DOHH2 (cell line): ENCODE measurements at regions not wholly inside any gene's neighbourhood (a gene's known extent, or its start where the extent isn't known, plus 50 kb on each side); places are given as distances from the start of the nearest gene placed in this dataset.
"Not testable (repeated sequence)": the region's sequence is repeated elsewhere in the genome, so short reads cannot be mapped to it uniquely, and the experiment has no call there.

Experiments
- H3F3A ChIP-seq: fragments of 200-600 bp; sonication (generic), shearing (Covaris generic); 2 replicates; pipeline ENCODE4 v1.6.0; 2016; ENCODE audit warnings: antibody characterized with exemption, mild to moderate bottlenecking; ENCODE audit not compliant: control insufficient read depth, insufficient read depth
- H3K27ac ChIP-seq: fragments of 200-600 bp; sonication (generic); 2 replicates; pipeline ENCODE4 v1.5.1; 2014; ENCODE audit warnings: low read depth, mild to moderate bottlenecking, low read length, moderate library complexity
- H3K27me3 ChIP-seq: fragments of 200-600 bp; sonication (generic); 2 replicates; pipeline ENCODE4 v1.6.1; 2014; ENCODE audit warnings: mild to moderate bottlenecking, low read length, mixed read lengths; ENCODE audit not compliant: control insufficient read depth
- H3K36me3 ChIP-seq: fragments of 200-600 bp; sonication (generic); 2 replicates; pipeline ENCODE4 v1.6.1; 2014; ENCODE audit warnings: mild to moderate bottlenecking, low read length, moderate library complexity, mixed read lengths; ENCODE audit not compliant: control insufficient read depth
- H3K4me1 ChIP-seq: fragments of 200-600 bp; sonication (generic); 2 replicates; pipeline ENCODE4 v1.6.1; 2014; ENCODE audit warnings: mild to moderate bottlenecking, low read length, mixed read lengths; ENCODE audit not compliant: control insufficient read depth
- H3K4me2 ChIP-seq: fragments of 200-600 bp; sonication (generic); 2 replicates; pipeline ENCODE4 v1.6.0; 2014; ENCODE audit warnings: mild to moderate bottlenecking, low read length, moderate library complexity
- H3K4me3 ChIP-seq: fragments of 200-600 bp; sonication (generic); 2 replicates; pipeline ENCODE4 v1.5.1; 2014; ENCODE audit warnings: mild to moderate bottlenecking, low read length, mixed read lengths
- H3K79me2 ChIP-seq: fragments of 200-600 bp; sonication (generic); 2 replicates; pipeline ENCODE4 v1.6.1; 2014; ENCODE audit warnings: mild to moderate bottlenecking, low read length, mixed read lengths; ENCODE audit not compliant: control insufficient read depth
- H3K9me2 ChIP-seq: fragments of 200-600 bp; sonication (generic); replicated peaks from 2 replicates; pipeline ENCODE4 v1.6.1; 2014; ENCODE audit warnings: mild to moderate bottlenecking, low read length, mixed read lengths; ENCODE audit not compliant: control insufficient read depth
- H3K9me3 ChIP-seq: fragments of 200-600 bp; sonication (generic); 2 replicates; pipeline ENCODE4 v1.6.1; 2014; ENCODE audit warnings: antibody characterized with exemption, low read length, mixed read lengths; ENCODE audit not compliant: control insufficient read depth, insufficient read depth
- H4K20me1 ChIP-seq: fragments of 200-600 bp; sonication (generic); 2 replicates; pipeline ENCODE4 v1.6.0; 2014; ENCODE audit warnings: low read depth, mild to moderate bottlenecking, antibody characterized with exemption, low read length, moderate library complexity; ENCODE audit not compliant: control insufficient read depth, insufficient read depth
- EZH2phosphoT487 ChIP-seq: fragments of 200-600 bp; sonication (generic); IDR thresholded peaks from 2 replicates; pipeline ENCODE4 v1.6.1; 2017; ENCODE audit warnings: borderline replicate concordance, mild to moderate bottlenecking, antibody characterized with exemption, low read length, moderate library complexity, mixed read lengths
- TF ChIP-seq, protein P1 (sequence below): fragments of 200-600 bp; sonication (generic); IDR thresholded peaks from one replicate; pipeline ENCODE4 v1.5.1; 2014; ENCODE audit warnings: antibody characterized with exemption, mild to moderate bottlenecking, low read depth, low read length; ENCODE audit not compliant: poor library complexity, severe bottlenecking

DNA sequence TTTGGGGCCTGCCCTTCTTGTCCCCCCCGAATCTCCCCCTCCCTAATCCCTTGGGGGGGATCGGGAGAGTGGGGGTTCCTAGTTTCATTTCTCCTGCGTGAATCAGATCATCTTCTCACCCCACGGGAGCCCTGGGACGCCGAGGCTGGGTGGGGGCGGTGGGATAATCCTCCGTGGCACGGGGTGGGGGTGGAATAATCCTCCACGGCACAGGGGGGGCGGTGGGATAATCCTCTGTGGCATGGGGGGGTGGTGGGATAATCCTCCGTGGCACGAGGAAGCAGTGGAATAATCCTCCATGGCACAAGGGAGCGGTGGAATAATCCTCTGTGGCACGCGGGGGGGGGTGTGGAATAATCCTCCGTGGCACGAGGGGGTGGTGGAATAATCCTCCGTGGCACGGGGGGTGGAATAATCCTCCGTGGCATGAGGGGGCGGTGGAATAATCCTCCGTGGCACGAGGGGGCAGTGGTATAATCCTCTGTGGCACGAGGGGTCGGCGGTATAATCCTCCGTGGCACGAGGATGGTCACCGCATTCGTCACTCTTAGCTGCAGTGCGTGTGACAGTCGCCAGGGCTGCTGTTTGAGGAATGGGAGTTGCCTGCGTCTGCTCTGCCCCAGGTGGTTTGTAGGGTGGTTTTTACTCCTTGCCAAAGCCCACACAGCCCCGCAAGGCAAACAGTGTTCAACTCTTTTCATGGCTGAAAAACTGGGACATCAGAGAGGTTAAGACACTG lies 156.9 kb downstream of the LAT start:
- no peaks in the 10 kb centered on the region for H3K36me3 ChIP-seq
- no peaks in the 10 kb centered on the region for H3K9me3 ChIP-seq
- H4K20me1 ChIP-seq = no peaks in the 10 kb centered on the region
- no peaks in the 10 kb centered on the region for H3K9me2 ChIP-seq
- H3K27ac ChIP-seq = no peak overlapping the region
- no peaks in the 10 kb centered on the region for H3K79me2 ChIP-seq
- no peak overlapping the region for H3K4me2 ChIP-seq
- H3K4me1 ChIP-seq = no peaks in the 10 kb centered on the region
- TF ChIP-seq, protein P1, sequence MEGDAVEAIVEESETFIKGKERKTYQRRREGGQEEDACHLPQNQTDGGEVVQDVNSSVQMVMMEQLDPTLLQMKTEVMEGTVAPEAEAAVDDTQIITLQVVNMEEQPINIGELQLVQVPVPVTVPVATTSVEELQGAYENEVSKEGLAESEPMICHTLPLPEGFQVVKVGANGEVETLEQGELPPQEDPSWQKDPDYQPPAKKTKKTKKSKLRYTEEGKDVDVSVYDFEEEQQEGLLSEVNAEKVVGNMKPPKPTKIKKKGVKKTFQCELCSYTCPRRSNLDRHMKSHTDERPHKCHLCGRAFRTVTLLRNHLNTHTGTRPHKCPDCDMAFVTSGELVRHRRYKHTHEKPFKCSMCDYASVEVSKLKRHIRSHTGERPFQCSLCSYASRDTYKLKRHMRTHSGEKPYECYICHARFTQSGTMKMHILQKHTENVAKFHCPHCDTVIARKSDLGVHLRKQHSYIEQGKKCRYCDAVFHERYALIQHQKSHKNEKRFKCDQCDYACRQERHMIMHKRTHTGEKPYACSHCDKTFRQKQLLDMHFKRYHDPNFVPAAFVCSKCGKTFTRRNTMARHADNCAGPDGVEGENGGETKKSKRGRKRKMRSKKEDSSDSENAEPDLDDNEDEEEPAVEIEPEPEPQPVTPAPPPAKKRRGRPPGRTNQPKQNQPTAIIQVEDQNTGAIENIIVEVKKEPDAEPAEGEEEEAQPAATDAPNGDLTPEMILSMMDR = no peak
- TF ChIP-seq EZH2phosphoT487 = no peak
- H3F3A ChIP-seq = no peaks in the 10 kb centered on the region
- H3K4me3 ChIP-seq = no peak overlapping the region
- no peaks in the 10 kb centered on the region for H3K27me3 ChIP-seq

- H3K27ac ChIP-seq, H3K9me3 ChIP-seq, H3K4me1 ChIP-seq, H3F3A ChIP-seq, H3K9me2 ChIP-seq, H3K27me3 ChIP-seq, H3K36me3 ChIP-seq, H3K79me2 ChIP-seq, H3K4me3 ChIP-seq, H3K4me2 ChIP-seq, H4K20me1 ChIP-seq: not testable (repeated sequence)
Measured at GRCh38 chr16:29141121-29141520, 156.3 kb downstream of the LAT start.

DNA sequence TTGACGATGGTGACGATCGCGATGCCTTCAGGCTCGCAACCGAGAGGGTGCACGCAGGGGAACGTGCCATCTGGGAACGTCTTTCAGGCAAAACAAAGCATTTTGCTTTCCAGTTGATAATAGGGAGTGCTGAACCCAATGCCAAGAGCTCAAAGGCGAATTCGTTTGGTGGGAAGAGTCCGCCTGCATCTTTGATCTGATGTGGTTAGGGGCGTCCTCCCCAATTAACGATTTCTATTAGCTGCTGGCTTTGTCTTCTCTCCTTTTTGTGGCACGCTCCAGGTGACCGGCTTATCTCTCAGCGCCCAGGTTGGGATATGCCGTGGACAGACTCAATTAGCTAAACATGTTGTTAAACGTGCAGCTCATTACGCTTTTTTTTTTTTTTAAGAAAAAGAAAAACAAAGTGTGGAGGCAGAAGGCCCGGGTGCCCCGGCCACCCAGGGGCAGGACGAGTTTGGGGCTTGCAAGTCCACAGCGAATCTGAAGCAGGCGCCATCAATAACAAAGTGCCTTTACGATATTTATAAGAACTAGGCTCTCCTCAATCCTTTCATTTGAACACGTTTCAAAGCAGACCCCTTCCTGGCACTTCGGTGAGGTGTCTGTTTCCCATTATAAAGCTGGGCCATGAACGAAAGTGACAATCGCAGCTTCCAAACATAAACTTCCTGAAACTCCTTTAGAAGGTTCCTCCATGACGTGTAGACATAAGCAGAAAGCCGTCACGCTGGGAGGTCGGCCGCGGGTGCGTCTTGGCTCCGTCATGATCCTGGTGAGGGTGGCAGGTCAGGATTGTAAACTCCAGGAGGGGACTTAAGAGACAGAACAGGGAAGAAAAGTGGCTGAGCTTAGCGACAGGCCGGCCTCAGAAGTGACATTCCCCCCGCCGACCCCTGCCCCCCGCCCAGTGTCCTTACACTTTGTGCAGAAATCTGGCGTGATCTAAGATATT lies 155.3 kb downstream of the LAT start:
- not testable (repeated sequence) for H3K4me1 ChIP-seq, H3K36me3 ChIP-seq, H3K4me2 ChIP-seq, H3K27ac ChIP-seq, H3F3A ChIP-seq, H3K9me2 ChIP-seq, H3K27me3 ChIP-seq, H3K9me3 ChIP-seq, H3K79me2 ChIP-seq, H4K20me1 ChIP-seq, H3K4me3 ChIP-seq

DNA sequence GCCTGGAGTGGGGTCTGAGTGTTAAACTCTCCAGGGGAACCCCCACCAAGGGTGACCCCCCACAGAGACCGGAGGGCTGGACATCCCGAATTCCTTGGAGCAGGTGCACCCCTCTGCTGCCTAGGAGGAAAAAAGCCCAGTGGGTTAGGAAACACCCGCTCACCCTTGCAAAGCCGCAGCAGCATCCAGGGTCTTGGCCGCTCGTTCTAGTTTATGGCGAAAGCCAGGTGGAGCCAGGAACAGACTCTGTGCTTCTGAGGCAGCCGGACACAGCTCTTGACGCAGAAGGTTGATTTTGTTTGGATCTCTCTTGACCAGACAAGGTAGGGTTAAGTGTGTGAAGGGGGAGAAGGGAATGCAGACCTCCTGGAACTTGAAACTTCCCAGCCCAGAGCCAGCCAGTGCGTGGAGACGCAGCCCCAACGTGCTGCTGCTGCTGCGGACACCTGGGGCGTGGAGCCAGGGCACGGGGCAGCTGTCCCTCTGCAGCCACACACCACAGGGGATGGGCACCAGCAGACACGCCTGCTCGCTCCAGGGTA lies 154.5 kb downstream of the LAT start:
- no peak overlapping the region for H3K27ac ChIP-seq
- H3K4me1 ChIP-seq = no peaks in the 10 kb centered on the region
- TF ChIP-seq, protein P1 = no peak
- TF ChIP-seq EZH2phosphoT487 = no peak
- no peaks in the 10 kb centered on the region for H3K27me3 ChIP-seq
- H3K4me2 ChIP-seq = no peak overlapping the region
- no peaks in the 10 kb centered on the region for H3K9me2 ChIP-seq
- H3K4me3 ChIP-seq = no peak overlapping the region
- H4K20me1 ChIP-seq = no peaks in the 10 kb centered on the region
- no peaks in the 10 kb centered on the region for H3K36me3 ChIP-seq
- no peaks in the 10 kb centered on the region for H3K9me3 ChIP-seq
- H3F3A ChIP-seq = no peaks in the 10 kb centered on the region
- no peaks in the 10 kb centered on the region for H3K79me2 ChIP-seq

DNA sequence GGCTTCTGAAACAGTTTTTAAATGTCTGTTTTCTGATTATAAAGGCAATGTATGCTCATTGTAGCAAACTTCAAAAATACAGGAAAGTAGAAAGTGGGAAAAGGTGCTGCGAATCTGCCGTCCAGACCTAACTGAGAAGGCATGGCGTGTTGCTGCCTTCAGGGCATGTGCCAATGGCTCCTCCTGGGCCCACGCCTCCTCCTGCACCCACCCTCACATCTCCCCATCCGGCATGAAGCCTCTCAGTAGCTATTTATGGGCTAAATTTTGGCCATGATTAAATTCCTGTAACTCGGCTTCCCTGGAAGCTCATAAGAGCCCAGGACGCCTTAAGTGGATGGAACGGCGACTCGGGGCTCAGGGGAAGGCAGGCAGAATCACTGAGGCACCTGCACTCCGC lies 153.8 kb downstream of the LAT start:
- H3K36me3 ChIP-seq, H3K4me3 ChIP-seq, H3K4me1 ChIP-seq, H4K20me1 ChIP-seq, H3K4me2 ChIP-seq, H3K79me2 ChIP-seq, H3K27ac ChIP-seq, H3F3A ChIP-seq, H3K9me2 ChIP-seq, H3K9me3 ChIP-seq, H3K27me3 ChIP-seq: not testable (repeated sequence)

DNA sequence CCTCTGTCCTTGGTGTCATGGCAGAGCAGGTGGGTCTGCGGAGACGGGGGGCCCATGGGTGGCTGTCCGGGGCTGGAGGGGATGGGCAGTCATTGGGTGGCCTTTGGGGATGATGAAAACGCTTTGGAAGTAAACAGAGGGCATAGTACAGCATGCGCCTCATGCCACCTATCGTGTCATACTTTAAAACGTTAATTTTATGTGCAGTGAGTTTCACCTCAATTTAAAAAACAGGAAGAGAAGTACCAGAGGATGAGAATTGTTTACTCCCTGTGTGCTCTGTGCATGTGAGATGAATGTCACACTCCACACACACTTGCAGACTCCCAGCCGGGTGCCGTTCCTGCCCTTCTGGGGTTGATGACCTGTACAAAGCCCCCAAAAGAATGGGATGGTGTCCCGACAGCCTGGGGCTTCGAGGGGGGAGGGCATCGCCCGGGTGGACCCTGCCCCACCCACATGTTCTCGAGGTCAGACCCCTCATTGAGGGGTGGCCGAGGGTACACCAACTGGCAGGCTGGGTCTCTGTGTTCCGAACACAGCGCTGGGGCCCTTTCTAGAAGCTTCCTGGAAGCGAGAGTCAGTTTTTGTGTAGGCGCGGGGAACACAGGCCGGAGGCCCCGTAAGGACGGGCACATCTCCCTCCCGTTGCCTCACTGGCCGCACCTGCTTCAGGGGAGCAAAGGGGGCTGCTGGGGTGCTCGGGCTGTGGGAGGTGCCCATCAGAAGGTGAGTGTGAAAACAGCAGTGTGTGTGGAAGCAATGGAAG lies 153.2 kb downstream of the LAT start:
- H3K27ac ChIP-seq, H3K9me3 ChIP-seq, H3K4me3 ChIP-seq, H3K4me2 ChIP-seq, H3K79me2 ChIP-seq, H3K27me3 ChIP-seq, H3K9me2 ChIP-seq, H3K4me1 ChIP-seq, H3K36me3 ChIP-seq, H4K20me1 ChIP-seq, H3F3A ChIP-seq: not testable (repeated sequence)
